Gastroesophageal sphincter (tissue), 3 donors: ENCODE measurements at regions not wholly inside any gene's neighbourhood (a gene's known extent, or its start where the extent isn't known, plus 50 kb on each side); places are given as distances from the start of the nearest gene placed in this dataset.

Experiments used
- EP300 ChIP-seq: sonication (generic); formaldehyde crosslinking; IDR thresholded peaks from one replicate; pipeline ENCODE4 v1.6.1; 2017; ENCODE audit warnings: antibody characterized with exemption, mild to moderate bottlenecking
- POLR2A ChIP-seq, 2 donors: fragments of 450-650 bp; IDR thresholded peaks; one replicate each; pipeline ENCODE4 v1.6.1; 2017; ENCODE audit warnings: antibody characterized with exemption in 2 of 2, mild to moderate bottlenecking in 2 of 2, moderate library complexity in 1 of 2
- POLR2AphosphoS5 ChIP-seq: sonication (generic); formaldehyde crosslinking; IDR thresholded peaks from one replicate; pipeline ENCODE4 v1.6.1; 2017; ENCODE audit warnings: antibody characterized with exemption
- TF ChIP-seq, protein P1 (sequence below), 4 experiments: fragments of 200-600 bp in 2 of 4; fragments of 450-650 bp in 2 of 4; sonication (generic) in 1 of 4; IDR thresholded peaks; one replicate each; pipeline ENCODE4 v1.5.1; 2017 to 2019; ENCODE audit warnings: antibody characterized with exemption in 4 of 4, mild to moderate bottlenecking in 2 of 4, moderate library complexity in 2 of 4

DNA sequence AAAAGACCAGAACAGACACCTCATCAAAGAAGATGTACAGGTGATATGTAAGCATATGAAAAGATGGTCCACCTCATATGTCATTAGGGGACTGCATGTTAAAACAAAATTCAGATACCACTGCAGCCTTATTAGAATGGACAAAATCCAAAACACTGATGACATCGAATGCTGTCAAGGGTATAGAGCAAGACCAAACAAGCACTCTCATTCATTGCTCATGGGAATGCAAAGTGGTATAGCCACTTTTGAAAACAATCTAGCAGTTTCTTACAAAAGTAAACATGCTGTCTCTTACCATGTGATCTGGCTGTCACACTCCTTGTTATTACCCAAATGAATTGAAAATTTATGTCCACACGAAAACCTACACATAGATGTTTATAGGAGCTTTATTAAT lies 426.6 kb upstream of the ESRRG start:
- TF ChIP-seq, protein P1, sequence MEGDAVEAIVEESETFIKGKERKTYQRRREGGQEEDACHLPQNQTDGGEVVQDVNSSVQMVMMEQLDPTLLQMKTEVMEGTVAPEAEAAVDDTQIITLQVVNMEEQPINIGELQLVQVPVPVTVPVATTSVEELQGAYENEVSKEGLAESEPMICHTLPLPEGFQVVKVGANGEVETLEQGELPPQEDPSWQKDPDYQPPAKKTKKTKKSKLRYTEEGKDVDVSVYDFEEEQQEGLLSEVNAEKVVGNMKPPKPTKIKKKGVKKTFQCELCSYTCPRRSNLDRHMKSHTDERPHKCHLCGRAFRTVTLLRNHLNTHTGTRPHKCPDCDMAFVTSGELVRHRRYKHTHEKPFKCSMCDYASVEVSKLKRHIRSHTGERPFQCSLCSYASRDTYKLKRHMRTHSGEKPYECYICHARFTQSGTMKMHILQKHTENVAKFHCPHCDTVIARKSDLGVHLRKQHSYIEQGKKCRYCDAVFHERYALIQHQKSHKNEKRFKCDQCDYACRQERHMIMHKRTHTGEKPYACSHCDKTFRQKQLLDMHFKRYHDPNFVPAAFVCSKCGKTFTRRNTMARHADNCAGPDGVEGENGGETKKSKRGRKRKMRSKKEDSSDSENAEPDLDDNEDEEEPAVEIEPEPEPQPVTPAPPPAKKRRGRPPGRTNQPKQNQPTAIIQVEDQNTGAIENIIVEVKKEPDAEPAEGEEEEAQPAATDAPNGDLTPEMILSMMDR (IDR thresholded peaks at IDR 0.05): no peak
- no peak for TF ChIP-seq POLR2A (IDR thresholded peaks at IDR 0.05)
- no peak for TF ChIP-seq EP300
- TF ChIP-seq POLR2AphosphoS5: no peak
